AG04450 (cell line): ENCODE measurements at regions not wholly inside any gene's neighbourhood (a gene's known extent, or its start where the extent isn't known, plus 50 kb on each side); places are given as distances from the start of the nearest gene placed in this dataset.

Experiments used
- CTCF ChIA-PET: fragments of 300-600, 350-600 bp; formaldehyde crosslinking; extraction: SDS; loops from one replicate; lab custom pipeline; 2022; ENCODE audit warnings: antibody characterized with exemption, inconsistent platforms; lab: Charles Lee
- POLR2A ChIA-PET: fragments of 350-600 bp; formaldehyde crosslinking; extraction: SDS; loops from one replicate; lab custom pipeline; 2021; ENCODE audit warnings: antibody characterized with exemption, inconsistent platforms; lab: Yijun Ruan, JAX
- DNase-seq: peaks from one replicate; pipeline ENCODE4 v3.0.0-alpha.2; 2011; ENCODE audit warnings: low read depth, low spot score
- H3K27ac ChIP-seq: one replicate; pipeline ENCODE4 v1.5.1; 2012; ENCODE audit warnings: low read depth, low read length, control low read depth
- H3K27me3 ChIP-seq: one replicate; pipeline ENCODE4 v1.6.0; 2012; ENCODE audit warnings: low read length; ENCODE audit not compliant: control insufficient read depth, insufficient read depth
- H3K4me3 ChIP-seq: 2 replicates; pipeline ENCODE4 v1.5.1; 2011; ENCODE audit warnings: mild to moderate bottlenecking, low read depth, low read length, control low read depth
- H3K9me3 ChIP-seq: 2 replicates; pipeline ENCODE4 v1.5.1; 2012; ENCODE audit warnings: low read length; ENCODE audit not compliant: control insufficient read depth, insufficient read depth
- TF ChIP-seq, protein P1 (sequence below): IDR thresholded peaks from 2 replicates; pipeline ENCODE4 v1.5.1; 2011; ENCODE audit warnings: low read depth, low read length, control low read depth, inconsistent platforms

- peaks cover 2% of the 10 kb centered on the region for H3K27me3 ChIP-seq
- ChIA-PET CTCF (interaction anchor here (1.4 to 1.7 kb wide), 2 partner anchors 109 to 143 kb away, joined by 3 to 6 read pairs; no protein-coding TSS in a partner anchor), POLR2A (interaction anchor here (1.1 to 4.3 kb wide), 2 partner anchors 12 to 28 kb away, joined by 4 to 14 read pairs; no protein-coding TSS in a partner anchor)
- no peak overlapping the region for H3K4me3 ChIP-seq
- no peak overlapping the region for H3K27ac ChIP-seq
- TF ChIP-seq, protein P1, sequence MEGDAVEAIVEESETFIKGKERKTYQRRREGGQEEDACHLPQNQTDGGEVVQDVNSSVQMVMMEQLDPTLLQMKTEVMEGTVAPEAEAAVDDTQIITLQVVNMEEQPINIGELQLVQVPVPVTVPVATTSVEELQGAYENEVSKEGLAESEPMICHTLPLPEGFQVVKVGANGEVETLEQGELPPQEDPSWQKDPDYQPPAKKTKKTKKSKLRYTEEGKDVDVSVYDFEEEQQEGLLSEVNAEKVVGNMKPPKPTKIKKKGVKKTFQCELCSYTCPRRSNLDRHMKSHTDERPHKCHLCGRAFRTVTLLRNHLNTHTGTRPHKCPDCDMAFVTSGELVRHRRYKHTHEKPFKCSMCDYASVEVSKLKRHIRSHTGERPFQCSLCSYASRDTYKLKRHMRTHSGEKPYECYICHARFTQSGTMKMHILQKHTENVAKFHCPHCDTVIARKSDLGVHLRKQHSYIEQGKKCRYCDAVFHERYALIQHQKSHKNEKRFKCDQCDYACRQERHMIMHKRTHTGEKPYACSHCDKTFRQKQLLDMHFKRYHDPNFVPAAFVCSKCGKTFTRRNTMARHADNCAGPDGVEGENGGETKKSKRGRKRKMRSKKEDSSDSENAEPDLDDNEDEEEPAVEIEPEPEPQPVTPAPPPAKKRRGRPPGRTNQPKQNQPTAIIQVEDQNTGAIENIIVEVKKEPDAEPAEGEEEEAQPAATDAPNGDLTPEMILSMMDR = no peak
- H3K9me3 ChIP-seq = no peaks in the 10 kb centered on the region; the same call in 1 of the 2 replicates
- no peak for DNase-seq
These were observed 68.1 kb upstream of the DLG1 start for GRCh38 chr3:197366301-197367044.

GRCh38 chr3:197365586-197365985 is 67.2 kb upstream of the DLG1 start:
- no peak overlapping the region for H3K4me3 ChIP-seq

DNA sequence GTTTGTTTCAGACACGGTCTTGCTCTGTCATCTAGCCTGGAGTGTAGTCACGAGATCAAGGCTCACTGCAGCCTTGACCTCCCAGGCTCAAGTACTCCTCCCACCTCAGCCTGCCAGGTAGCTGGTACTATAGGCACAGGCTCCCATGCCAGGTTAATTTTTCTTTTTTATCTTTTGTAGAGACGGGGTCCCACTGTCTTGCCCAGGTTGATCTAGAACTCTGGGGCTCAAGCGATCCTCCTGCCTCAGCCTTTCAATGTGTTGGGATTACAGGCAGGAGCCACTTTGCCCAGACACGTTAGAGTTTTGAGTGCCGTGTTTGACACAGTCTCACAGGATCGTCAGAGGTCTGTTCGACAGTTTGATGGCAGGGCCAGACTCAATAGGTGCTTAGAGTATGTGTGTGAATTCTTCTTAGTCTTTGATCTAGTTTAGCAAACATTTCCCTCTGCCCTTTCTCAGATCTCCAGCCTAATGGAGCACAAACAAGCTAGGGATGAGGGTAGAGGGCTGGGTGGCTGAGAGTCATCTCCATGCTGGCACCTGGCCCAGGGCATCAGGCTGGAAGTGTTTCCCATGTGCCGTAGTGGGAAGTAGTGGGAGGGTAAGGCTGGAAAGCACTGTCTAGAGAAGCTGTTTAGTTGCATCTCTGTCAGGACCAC is 66.1 kb upstream of the DLG1 start:
- ChIA-PET CTCF (interaction anchor here (1.3 kb wide), 1 partner anchor 10 kb away, joined by 4 read pairs; no protein-coding TSS in a partner anchor), POLR2A (interaction anchor here (4.3 kb wide), 1 partner anchor 10 kb away, joined by 14 read pairs; no protein-coding TSS in a partner anchor)
- Histone ChIP-seq H3K27ac (no peak overlapping the region), H3K4me3 (no peak overlapping the region), H3K27me3 (peaks cover 2% of the 10 kb centered on the region), H3K9me3 (peaks cover 8% of the 10 kb centered on the region)
- TF ChIP-seq, protein P1 = no peak
- no peak for DNase-seq

More at GRCh38 chr3:197365586-197365985, 67.2 kb upstream of the DLG1 start:
- CTCF ChIA-PET = interaction anchor here (1.1 to 1.3 kb wide), 2 partner anchors 11 to 234 kb away, joined by 4 read pairs; no protein-coding TSS in a partner anchor
- H3K27me3 ChIP-seq = peaks cover 2% of the 10 kb centered on the region
- TF ChIP-seq, protein P1 = no peak
- no peak overlapping the region for H3K27ac ChIP-seq
- DNase-seq = no peak
- POLR2A ChIA-PET = interaction anchor here (4.3 kb wide), 1 partner anchor 11 kb away, joined by 14 read pairs; no protein-coding TSS in a partner anchor
- peaks cover 2% of the 10 kb centered on the region for H3K9me3 ChIP-seq

- POLR2A ChIA-PET = interaction anchor here (4.3 kb wide), 1 partner anchor 9 kb away, joined by 14 read pairs; no protein-coding TSS in a partner anchor
These were observed 65.4 kb upstream of the DLG1 start for GRCh38 chr3:197363553-197364409.

More at GRCh38 chr3:197363553-197364409, 65.4 kb upstream of the DLG1 start:
- TF ChIP-seq, protein P1 = no peak
- Histone ChIP-seq H3K4me3 (no peak overlapping the region), H3K27ac (no peak overlapping the region), H3K27me3 (peaks cover 2% of the 10 kb centered on the region), H3K9me3 (peaks cover 8% of the 10 kb centered on the region)
- DNase-seq = no peak
- CTCF ChIA-PET = no interaction called here
